Ecto neural progenitor cell (in vitro differentiated cells): ENCODE measurements at regions not wholly inside any gene's neighbourhood (a gene's known extent, or its start where the extent isn't known, plus 50 kb on each side); places are given as distances from the start of the nearest gene placed in this dataset.

ENCODE experiments used
- DNase-seq: peaks from one replicate; pipeline ENCODE4 v3.0.0-alpha.2; 2018; ENCODE audit warnings: low spot score

DNA sequence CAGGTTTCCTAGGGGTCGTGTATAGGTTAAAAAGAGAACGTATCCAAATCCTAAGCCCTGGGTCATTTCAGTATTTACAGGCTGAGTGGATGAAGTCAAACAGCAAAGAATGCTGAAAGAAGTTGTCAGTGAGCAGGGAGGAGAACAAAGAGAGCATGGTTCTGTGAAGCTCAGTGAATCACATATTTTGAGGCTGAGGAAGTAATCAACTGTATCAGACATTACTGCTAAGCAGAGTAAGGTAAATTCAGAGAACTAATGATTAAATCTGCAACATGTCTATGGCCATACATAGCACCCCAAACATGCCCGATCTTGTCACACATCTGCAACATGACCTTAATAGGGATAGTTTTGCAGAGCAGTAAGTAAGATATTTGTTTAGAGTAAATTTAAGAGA, 1130.3 kb downstream of the RAPGEF2 start:
- DNase-seq = no peak

DNA sequence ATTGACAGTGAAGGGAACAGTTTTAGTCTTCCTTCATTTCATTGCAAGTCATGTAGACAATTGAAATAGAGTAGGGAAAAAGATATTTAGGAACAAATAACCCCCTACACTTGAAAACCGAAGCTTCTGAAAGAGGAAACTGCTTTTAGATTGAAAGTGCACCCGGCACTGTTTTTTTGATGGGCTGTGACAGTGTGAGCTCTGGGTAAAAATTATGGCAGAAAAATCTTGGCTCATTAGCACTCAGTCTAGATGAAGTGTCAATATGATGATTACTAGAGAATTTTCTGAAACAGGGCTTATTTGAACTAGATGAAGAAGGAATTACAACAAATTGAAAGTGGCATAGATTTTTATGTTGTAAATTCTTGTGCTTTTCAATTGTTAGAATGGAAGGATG, 1132.4 kb downstream of the RAPGEF2 start:
- no peak for DNase-seq

GRCh38 chr4:160235771-160236170, 1132.9 kb downstream of the RAPGEF2 start:
- DNase-seq = no peak

DNA sequence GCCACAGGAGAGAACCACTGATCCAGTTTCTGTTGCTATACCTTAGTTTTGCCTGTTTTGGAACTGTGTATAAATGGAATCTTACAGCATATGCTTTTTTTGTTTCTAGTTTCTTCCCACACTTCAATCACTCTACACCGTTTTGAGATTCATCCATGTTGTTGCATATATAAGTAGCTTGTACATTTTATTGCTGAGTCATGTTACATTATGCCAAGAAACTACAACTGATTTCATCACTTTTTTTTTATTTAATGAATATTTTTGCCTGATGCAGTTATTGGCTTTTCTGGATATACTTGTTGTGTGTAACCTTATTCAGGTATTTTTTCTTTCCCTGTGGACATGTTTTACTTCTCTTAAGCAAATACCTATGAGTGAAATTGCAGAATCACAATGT, 1135.9 kb downstream of the RAPGEF2 start:
- DNase-seq = no peak

DNA sequence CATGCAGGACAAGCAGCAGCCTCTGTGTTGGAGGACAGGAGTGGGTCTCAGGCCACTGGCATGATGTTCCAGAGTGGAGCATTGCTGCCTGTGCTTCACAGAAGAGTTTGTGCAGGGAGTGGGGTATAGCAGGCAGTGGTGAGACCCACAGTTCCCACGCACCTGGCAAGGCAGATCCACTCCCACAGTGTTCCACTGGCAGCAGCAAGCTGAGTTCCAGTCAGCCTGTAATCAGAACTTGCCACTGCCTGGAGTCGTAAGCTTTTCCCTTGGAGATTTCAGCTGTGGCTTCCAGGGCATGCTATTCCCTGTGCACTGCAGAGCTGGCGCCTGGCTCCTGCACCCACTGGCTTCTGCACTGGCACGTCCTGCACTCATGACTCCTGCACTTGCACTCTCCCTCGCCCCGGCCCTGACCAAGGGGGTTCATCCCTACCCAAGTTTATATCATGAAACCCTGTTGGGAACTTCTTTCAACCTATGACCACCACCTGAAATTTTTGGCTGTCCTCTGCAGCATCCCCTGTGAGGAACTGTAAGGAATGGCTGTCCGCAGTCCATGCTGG, 1144.3 kb downstream of the RAPGEF2 start:
- DNase-seq = no peak

DNA sequence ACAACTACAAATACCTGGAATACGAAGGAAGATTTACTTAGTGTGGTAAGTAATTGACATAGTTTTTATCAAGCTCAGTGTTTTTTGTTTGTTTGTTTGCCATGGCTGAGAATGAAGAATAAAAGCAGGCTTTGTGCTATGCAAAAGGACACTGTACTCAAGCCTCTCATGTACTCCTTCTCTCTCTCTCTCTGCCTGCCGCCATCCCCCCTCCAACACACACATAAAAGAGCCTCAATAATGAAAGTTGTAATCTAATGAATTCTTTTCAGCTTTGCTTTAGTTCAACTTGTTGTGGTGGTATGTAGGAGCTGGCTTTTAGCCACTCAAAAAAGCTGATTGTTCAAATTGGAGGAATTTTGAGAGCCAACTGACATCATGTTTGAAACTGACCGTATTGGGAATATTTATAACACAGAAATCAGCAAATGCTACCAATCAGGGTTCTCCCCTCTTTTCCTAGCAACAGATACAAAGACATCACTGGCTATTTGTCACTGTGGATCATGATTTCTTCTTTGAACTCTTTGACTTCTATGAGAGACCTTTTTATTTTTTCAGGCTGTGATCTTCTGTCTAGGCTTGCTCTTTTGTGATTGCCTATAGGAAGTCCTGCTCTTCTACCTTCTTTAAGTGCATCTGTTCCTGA, 1148.8 kb downstream of the RAPGEF2 start:
- no peak for DNase-seq

- DNase-seq = no peak
Measured at GRCh38 chr4:160257318-160257717, 1154.4 kb downstream of the RAPGEF2 start.

GRCh38 chr4:160265014-160265413, 1162.1 kb downstream of the RAPGEF2 start:
- DNase-seq = no peak

GRCh38 chr4:160265836-160266235, 1163.0 kb downstream of the RAPGEF2 start:
- DNase-seq = no peak

- DNase-seq = peak; percentile 56
Measured at GRCh38 chr4:160276785-160277325, 1174.0 kb downstream of the RAPGEF2 start.

GRCh38 chr4:160283081-160283480, 1180.2 kb downstream of the RAPGEF2 start:
- DNase-seq = no peak

- no peak for DNase-seq
Measured at GRCh38 chr4:160284516-160284915, 1181.6 kb downstream of the RAPGEF2 start.

- no peak for DNase-seq
Measured at GRCh38 chr4:160286051-160286450, 1183.2 kb downstream of the RAPGEF2 start.

DNA sequence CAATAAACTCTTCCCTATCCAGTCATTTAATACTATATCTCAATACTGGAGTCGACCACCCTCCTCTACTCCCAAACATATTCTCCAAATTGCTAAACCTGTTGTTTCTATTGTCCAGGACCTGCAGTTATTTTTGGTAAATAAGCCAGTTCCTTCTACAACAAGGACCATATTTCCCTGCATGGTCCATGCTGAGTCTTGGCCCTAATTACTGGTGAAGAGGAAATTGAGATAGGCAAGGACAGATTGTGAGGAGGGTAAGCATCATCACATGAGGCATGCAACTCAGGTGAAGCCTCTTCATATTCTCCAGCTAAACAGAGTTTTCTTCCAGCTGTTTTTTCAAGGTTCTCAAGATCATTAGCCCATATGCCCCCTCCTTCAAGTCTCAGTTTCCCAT, 1193.6 kb downstream of the RAPGEF2 start:
- no peak for DNase-seq

DNA sequence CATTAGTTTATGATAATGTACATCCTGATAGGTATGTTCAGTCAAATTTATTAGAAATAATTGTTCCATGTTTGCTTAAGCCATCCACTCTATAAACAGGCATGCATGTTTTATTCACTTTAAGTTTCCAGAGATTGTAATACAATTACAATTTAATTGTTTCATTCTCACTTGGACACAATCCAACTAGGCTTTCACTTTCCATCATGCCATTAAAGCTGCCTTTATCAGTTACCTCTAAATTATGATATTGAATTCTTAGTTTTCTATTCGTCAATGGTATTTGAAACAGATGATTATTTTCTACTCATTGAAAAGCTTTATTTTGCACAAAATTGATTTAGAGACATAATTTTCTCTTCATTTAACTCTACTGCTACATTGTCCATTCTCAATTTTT, 1196.3 kb downstream of the RAPGEF2 start:
- DNase-seq = no peak

GRCh38 chr4:160299608-160300007, 1196.7 kb downstream of the RAPGEF2 start:
- no peak for DNase-seq

DNA sequence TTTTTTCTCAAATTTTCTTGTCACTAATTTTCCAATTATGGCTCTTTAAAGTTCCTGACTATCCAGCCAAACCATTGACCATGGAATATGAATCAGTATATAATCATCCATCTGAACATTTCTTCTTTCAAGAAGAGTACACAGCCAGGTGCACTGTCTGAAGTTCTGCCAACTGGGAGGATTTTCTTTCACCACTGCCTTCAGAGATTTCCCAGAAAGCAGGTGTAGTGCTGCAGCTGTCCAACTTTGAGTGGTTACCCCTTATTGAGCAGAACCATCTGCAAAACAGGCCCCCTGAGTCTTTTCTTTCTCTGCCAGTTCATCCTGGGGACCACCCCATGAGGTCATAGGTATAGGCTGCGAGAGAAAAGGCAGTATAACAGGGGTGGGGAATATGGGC, 1213.2 kb downstream of the RAPGEF2 start:
- no peak for DNase-seq

- no peak for DNase-seq
Measured at GRCh38 chr4:160318567-160319220, 1215.8 kb downstream of the RAPGEF2 start.

DNA sequence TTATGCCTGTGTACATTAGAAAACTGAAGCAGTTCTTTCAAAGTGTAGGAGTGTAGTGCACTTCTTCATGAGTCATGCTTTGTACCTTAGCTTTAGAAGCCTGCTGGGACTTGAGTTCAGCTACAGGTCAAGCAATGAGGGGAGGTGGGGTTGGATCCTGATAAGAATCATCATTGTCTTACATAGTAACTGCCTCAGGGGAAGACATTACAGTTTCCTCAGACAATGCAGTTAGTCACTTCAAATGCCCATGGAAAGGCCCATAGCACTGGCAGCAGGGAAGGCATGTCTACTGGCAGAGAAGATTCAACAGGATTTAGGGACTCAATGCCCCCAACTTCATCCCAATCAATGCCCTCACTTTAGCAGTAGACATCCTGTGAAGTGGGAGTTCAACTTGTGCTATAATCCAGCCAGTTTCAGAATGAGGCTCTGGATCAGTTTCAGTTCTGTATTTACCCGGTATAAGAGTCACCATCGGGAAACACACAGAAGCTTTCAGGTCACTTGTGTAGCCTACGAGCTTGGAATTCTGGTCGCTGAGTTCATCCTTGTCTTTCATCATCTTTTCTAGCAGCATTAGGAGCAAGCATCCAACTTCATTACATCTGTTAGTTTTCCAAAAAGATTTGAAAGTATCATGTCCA, 1216.5 kb downstream of the RAPGEF2 start:
- no peak for DNase-seq

GRCh38 chr4:160319868-160320260, 1217.0 kb downstream of the RAPGEF2 start:
- no peak for DNase-seq

- no peak for DNase-seq
Measured at GRCh38 chr4:160326110-160326509, 1223.2 kb downstream of the RAPGEF2 start.

DNA sequence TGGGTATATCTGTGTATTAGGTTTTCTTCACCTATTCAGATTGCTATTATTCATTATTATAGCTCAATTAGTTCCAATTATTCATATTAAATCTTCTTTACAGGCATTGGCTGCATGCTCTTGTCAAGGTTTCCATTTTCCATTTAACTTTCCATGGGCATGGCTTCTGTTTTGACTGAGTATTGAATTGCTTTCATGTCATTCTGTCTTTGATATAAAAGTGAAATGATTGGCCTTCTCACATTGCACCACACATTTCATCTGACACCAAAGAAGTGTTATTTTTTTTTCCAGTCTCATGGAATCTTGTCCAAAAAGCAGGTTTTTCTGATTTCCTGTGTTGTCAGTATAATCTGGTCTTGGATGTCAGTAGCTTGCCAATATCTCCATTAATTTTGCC, 1244.3 kb downstream of the RAPGEF2 start:
- no peak for DNase-seq

DNA sequence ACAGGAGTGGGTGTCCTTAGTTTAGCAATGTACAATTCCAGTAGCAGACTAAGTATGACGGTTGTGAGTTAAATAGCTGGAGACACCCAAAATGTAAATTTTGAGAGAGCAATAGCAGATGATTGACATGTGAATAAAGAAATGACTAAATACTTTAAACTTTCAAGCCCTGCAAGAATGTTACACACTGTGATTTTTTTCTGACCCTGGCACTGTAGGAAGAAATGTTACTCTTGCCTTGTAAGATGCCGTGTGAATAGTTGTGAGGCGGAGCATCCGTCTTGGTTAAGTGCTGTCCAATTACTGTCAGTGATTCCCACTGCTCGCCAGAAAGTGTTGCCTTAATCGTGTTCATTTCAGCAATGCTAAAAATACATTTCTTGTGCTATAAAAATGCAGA, 1248.1 kb downstream of the RAPGEF2 start:
- no peak for DNase-seq
